ENCODE measurements at regions not wholly inside any gene's neighbourhood (a gene's known extent, or its start where the extent isn't known, plus 50 kb on each side); places are given as distances from the start of the nearest gene placed in this dataset.

GRCh38 chr3:70120357-70120966, 120.9 kb downstream of the SAMMSON start:
- peak; percentile 30 for DNase-seq

- no peak for DNase-seq
Measured at GRCh38 chr3:70127192-70127591, 127.7 kb downstream of the SAMMSON start.

DNA sequence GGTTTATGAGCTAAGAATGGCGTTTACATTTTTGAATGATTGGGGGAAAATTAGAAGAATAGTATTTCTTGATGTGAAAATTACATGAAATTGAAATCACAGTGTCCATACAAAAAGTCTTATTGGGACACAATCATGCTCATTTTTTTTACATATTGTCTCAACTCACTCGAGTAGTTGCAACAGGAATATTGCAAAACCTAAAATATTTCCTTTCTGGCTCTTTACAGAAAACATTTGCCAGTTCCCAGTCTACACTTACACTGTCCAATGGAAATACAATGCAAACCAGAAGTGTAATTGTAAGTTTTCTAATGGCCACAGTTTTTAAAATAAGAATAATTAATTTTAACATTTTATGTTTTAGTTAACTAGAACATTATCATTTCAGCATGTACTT, 137.8 kb downstream of the SAMMSON start:
- no peak for DNase-seq

DNA sequence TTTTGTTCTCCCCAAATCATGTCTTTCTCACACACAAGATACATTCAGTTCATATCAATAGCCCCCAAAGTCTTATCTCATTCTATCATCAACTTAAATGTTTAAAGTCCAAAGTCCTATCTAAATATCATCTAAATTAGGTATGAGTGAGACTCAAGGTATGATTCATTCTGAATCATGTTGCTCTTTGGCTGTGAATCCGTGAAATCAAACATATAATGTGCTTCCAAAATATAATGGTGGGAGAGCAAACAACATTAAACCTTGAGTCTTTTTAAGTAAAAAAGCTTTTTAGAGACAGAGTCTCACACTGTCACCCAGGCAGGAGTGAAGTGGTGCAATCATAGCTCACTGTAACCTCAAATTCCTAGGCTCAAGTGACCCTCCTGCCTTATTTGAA, 139.1 kb downstream of the SAMMSON start:
- no peak for DNase-seq

All from T-helper 9 cell (primary cell).